DND-41 (cell line): ENCODE measurements at regions not wholly inside any gene's neighbourhood (a gene's known extent, or its start where the extent isn't known, plus 50 kb on each side); places are given as distances from the start of the nearest gene placed in this dataset.

Experiments used
- ATAC-seq: fragments of 200-7000 bp; cut with Tn5 transposase; 3 replicates; pipeline ENCODE4 v1.9.1; 2021; ENCODE audit warnings: low read depth; ENCODE audit not compliant: insufficient read depth
- DNase-seq: peaks from one replicate; pipeline ENCODE4 v3.0.0-alpha.2; 2020
- H2AFZ ChIP-seq: 2 replicates; pipeline ENCODE4 v1.6.0; 2012; ENCODE audit warnings: low read depth, low read length
- H3K27ac ChIP-seq: 2 replicates; pipeline ENCODE4 v1.5.1; 2012; ENCODE audit warnings: low read length, inconsistent platforms
- H3K27me3 ChIP-seq: fragments of 200-600 bp; sonication (generic); 2 replicates; pipeline ENCODE4 v1.6.0; 2012; ENCODE audit warnings: low read length, mild to moderate bottlenecking, inconsistent platforms; ENCODE audit not compliant: insufficient read depth, poor library complexity
- H3K36me3 ChIP-seq: 2 replicates; pipeline ENCODE4 v1.5.1; 2012; ENCODE audit warnings: low read length, inconsistent platforms; ENCODE audit not compliant: insufficient read depth
- H3K4me1 ChIP-seq: 2 replicates; pipeline ENCODE4 v1.5.1; 2012; ENCODE audit warnings: mild to moderate bottlenecking, low read length; ENCODE audit not compliant: insufficient read depth
- H3K4me2 ChIP-seq: 2 replicates; pipeline ENCODE4 v1.6.0; 2012; ENCODE audit warnings: mild to moderate bottlenecking, moderate library complexity, low read length, inconsistent platforms; ENCODE audit not compliant: insufficient read depth
- H3K4me3 ChIP-seq, 2 experiments: fragments of 200-600 bp in 1 of 2; shearing (Covaris generic) in 1 of 2; 2 replicates each; pipeline ENCODE4 v1.5.1; 2012 to 2016; ENCODE audit warnings: inconsistent platforms in 2 of 2, low read length in 2 of 2, mild to moderate bottlenecking in 2 of 2, low read depth in 1 of 2, moderate library complexity in 1 of 2
- H3K79me2 ChIP-seq: 2 replicates; pipeline ENCODE4 v1.6.0; 2012; ENCODE audit warnings: low read length, inconsistent platforms; ENCODE audit not compliant: insufficient read depth
- H3K9ac ChIP-seq: 2 replicates; pipeline ENCODE4 v1.6.0; 2012; ENCODE audit warnings: low read depth, mild to moderate bottlenecking, inconsistent platforms, low read length, moderate library complexity
- H3K9me3 ChIP-seq: 2 replicates; pipeline ENCODE4 v1.5.1; 2012; ENCODE audit warnings: low read length, moderate library complexity, mild to moderate bottlenecking, inconsistent platforms; ENCODE audit not compliant: insufficient read depth, severe bottlenecking
- H4K20me1 ChIP-seq: 2 replicates; pipeline ENCODE4 v1.6.0; 2012; ENCODE audit warnings: low read length; ENCODE audit not compliant: insufficient read depth
- CTCF ChIP-seq: IDR thresholded peaks from 2 replicates; pipeline ENCODE4 v1.5.1; 2012; ENCODE audit warnings: borderline replicate concordance, low read length, moderate library complexity, mild to moderate bottlenecking; ENCODE audit not compliant: poor library complexity, severe bottlenecking; ENCODE audit errors: extremely low read depth
- EZH2 ChIP-seq: IDR thresholded peaks from 3 replicates; pipeline ENCODE4 v1.6.1; 2012; ENCODE audit warnings: borderline replicate concordance, low read depth, mild to moderate bottlenecking, moderate library complexity, low read length, inconsistent platforms; ENCODE audit not compliant: severe bottlenecking

- Histone ChIP-seq H3K9me3 (peaks cover 9% of the 10 kb centered on the region), H3K79me2 (no peaks in the 10 kb centered on the region), H3K4me3 (no peak overlapping the region), H3K36me3 (no peaks in the 10 kb centered on the region), H3K27me3 (no peaks in the 10 kb centered on the region), H3K9ac (no peak overlapping the region), H3K4me1 (no peaks in the 10 kb centered on the region), H3K4me2 (no peak overlapping the region), H4K20me1 (no peaks in the 10 kb centered on the region), H3K27ac (no peak overlapping the region), H2AFZ (no peak overlapping the region)
- DNase-seq (no peak), ATAC-seq (no peak)
- TF ChIP-seq EZH2, result no peak
- TF ChIP-seq CTCF, result no peak
Observed at GRCh38 chr10:3409928-3410327, 237.3 kb upstream of the PITRM1 start.

- H3K79me2 ChIP-seq, result no peaks in the 10 kb centered on the region
- H3K27ac ChIP-seq, result no peak overlapping the region
- H3K4me1 ChIP-seq, result no peaks in the 10 kb centered on the region
- no peak for ATAC-seq
- no peak for DNase-seq
- H4K20me1 ChIP-seq, result no peaks in the 10 kb centered on the region
- peaks cover 9% of the 10 kb centered on the region for H3K9me3 ChIP-seq
- H3K9ac ChIP-seq, result no peak overlapping the region
- H3K4me2 ChIP-seq, result no peak overlapping the region
- no peak for TF ChIP-seq EZH2
- TF ChIP-seq CTCF, result no peak
- H3K4me3 ChIP-seq, result no peak overlapping the region
- H3K27me3 ChIP-seq, result no peaks in the 10 kb centered on the region
- H2AFZ ChIP-seq, result no peak overlapping the region
- H3K36me3 ChIP-seq, result no peaks in the 10 kb centered on the region
Observed at GRCh38 chr10:3408603-3409365, 236.2 kb upstream of the PITRM1 start.

- no peak for DNase-seq
- H4K20me1 ChIP-seq, result no peaks in the 10 kb centered on the region
- H3K4me3 ChIP-seq, result no peak overlapping the region
- TF ChIP-seq CTCF, result no peak
- no peak for TF ChIP-seq EZH2
- H3K36me3 ChIP-seq, result no peaks in the 10 kb centered on the region
- no peak for ATAC-seq
- H3K79me2 ChIP-seq, result no peaks in the 10 kb centered on the region
- H3K27ac ChIP-seq, result no peak overlapping the region
- H3K27me3 ChIP-seq, result no peaks in the 10 kb centered on the region
- no peak overlapping the region for H3K9ac ChIP-seq
- H3K9me3 ChIP-seq, result peaks cover 9% of the 10 kb centered on the region
- no peaks in the 10 kb centered on the region for H3K4me1 ChIP-seq
- no peak overlapping the region for H3K4me2 ChIP-seq
- no peak overlapping the region for H2AFZ ChIP-seq
Observed at GRCh38 chr10:3407208-3407607, 234.6 kb upstream of the PITRM1 start.
